Adipocyte (in vitro differentiated cells): ENCODE measurements at regions not wholly inside any gene's neighbourhood (a gene's known extent, or its start where the extent isn't known, plus 50 kb on each side); places are given as distances from the start of the nearest gene placed in this dataset.
A peak's percentile ranks its signal among the peaks of the same experiment; 100 is the strongest.

ENCODE experiments used
- DNase-seq: peaks from one replicate; pipeline ENCODE4 v3.0.0-alpha.2; 2015; ENCODE audit warnings: low read depth
- H3K27me3 ChIP-seq: replicated peaks from 2 replicates; pipeline ENCODE4 v1.7.0; 2013; ENCODE audit warnings: mild to moderate bottlenecking, low read length, moderate library complexity; ENCODE audit not compliant: control insufficient read depth, insufficient read depth
- H3K36me3 ChIP-seq: 2 replicates; pipeline ENCODE4 v1.7.0; 2013; ENCODE audit warnings: low read length, mild to moderate bottlenecking, moderate library complexity; ENCODE audit not compliant: control insufficient read depth, insufficient read depth, severe bottlenecking
- H3K4me1 ChIP-seq: 2 replicates; pipeline ENCODE4 v1.7.0; 2013; ENCODE audit warnings: mild to moderate bottlenecking, low read length, moderate library complexity; ENCODE audit not compliant: control insufficient read depth, insufficient read depth
- H3K4me3 ChIP-seq: 2 replicates; pipeline ENCODE4 v1.7.0; 2013; ENCODE audit warnings: mild to moderate bottlenecking, low read length, moderate library complexity
- H3K9ac ChIP-seq: 2 replicates; pipeline ENCODE4 v1.7.0; 2013; ENCODE audit warnings: mild to moderate bottlenecking, low read length, moderate library complexity
- H3K9me3 ChIP-seq: 2 replicates; pipeline ENCODE4 v1.7.0; 2013; ENCODE audit warnings: mild to moderate bottlenecking, low read length, moderate library complexity; ENCODE audit not compliant: control insufficient read depth

- peak; percentile 90 for DNase-seq
- Histone ChIP-seq H3K9me3 (no peaks in the 10 kb centered on the region), H3K4me1 (no peaks in the 10 kb centered on the region), H3K36me3 (no peaks in the 10 kb centered on the region), H3K9ac (no peak overlapping the region), H3K27me3 (peaks cover 32% of the 10 kb centered on the region), H3K4me3 (no peak overlapping the region)
Observed at GRCh38 chr10:28217848-28218247, 85.0 kb downstream of the MPP7 start.

DNA sequence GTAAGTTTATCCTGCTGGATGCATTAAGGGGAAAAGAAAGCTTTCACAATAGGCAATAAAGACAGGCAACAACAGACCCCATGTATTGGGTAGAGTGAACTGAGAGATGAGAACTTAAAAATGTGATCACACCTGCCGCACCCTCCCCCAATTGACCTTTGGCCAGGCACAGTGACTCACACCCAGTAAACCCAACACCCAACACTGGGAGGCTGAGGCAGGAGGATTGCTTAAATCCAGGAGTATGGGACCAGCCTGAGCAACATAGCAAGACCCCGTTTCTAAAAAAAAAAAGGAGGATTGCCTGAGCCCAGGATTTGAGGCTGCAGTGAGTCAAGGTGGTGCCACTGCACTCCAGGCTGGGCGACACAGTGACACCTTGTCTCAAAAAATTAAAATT, 86.9 kb downstream of the MPP7 start:
- no peaks in the 10 kb centered on the region for H3K4me1 ChIP-seq
- DNase-seq: no peak
- H3K27me3 ChIP-seq: peaks cover 48% of the 10 kb centered on the region
- H3K9ac ChIP-seq: no peak overlapping the region
- H3K9me3 ChIP-seq: no peaks in the 10 kb centered on the region
- H3K36me3 ChIP-seq: no peaks in the 10 kb centered on the region
- H3K4me3 ChIP-seq: no peak overlapping the region

DNA sequence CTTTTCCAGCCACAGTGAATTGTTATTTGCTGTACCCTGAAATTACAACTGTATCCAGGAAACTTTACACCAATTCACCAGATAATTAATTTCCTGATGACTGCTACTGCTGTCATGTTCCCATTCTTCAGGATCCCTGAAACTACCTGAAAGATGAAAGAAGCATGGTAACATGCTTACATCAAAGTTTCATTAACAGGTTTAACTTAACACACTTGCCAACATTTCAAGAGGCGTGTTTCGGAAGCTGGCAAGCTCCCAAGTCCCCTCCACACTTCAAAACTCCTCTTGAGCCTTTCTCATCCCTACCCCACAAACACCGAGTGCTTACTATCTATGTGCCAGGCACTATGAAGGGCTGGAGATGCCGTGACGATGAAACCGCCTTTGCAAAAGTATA, 88.6 kb downstream of the MPP7 start:
- Histone ChIP-seq H3K9me3 (no peaks in the 10 kb centered on the region), H3K4me3 (no peak overlapping the region), H3K27me3 (peaks cover 49% of the 10 kb centered on the region), H3K36me3 (no peaks in the 10 kb centered on the region), H3K4me1 (no peaks in the 10 kb centered on the region), H3K9ac (no peak overlapping the region)
- no peak for DNase-seq

- H3K36me3 ChIP-seq: no peaks in the 10 kb centered on the region
- H3K9me3 ChIP-seq: peaks cover 18% of the 10 kb centered on the region
- no peak overlapping the region for H3K4me3 ChIP-seq
- H3K9ac ChIP-seq: no peak overlapping the region
- no peaks in the 10 kb centered on the region for H3K4me1 ChIP-seq
- peaks cover 50% of the 10 kb centered on the region for H3K27me3 ChIP-seq
- DNase-seq: no peak
Observed at GRCh38 chr10:28211759-28212158, 91.1 kb downstream of the MPP7 start.

- H3K4me1 ChIP-seq: peaks cover 8% of the 10 kb centered on the region
- no peak overlapping the region for H3K4me3 ChIP-seq
- H3K9ac ChIP-seq: no peak overlapping the region
- H3K27me3 ChIP-seq: peaks cover 38% of the 10 kb centered on the region
- H3K9me3 ChIP-seq: peaks cover 28% of the 10 kb centered on the region
- H3K36me3 ChIP-seq: no peaks in the 10 kb centered on the region
- no peak for DNase-seq
Observed at GRCh38 chr10:28207799-28208198, 95.1 kb downstream of the MPP7 start.

GRCh38 chr10:28202941-28203352, 99.9 kb downstream of the MPP7 start:
- Histone ChIP-seq H3K9ac (no peak overlapping the region), H3K4me3 (no peak overlapping the region), H3K4me1 (peaks cover 11% of the 10 kb centered on the region), H3K36me3 (no peaks in the 10 kb centered on the region), H3K27me3 (peaks cover 45% of the 10 kb centered on the region), H3K9me3 (peaks cover 17% of the 10 kb centered on the region)
- DNase-seq: peak; percentile 26

GRCh38 chr10:28201410-28202400, 101.2 kb downstream of the MPP7 start:
- Histone ChIP-seq H3K4me1 (peaks cover 11% of the 10 kb centered on the region), H3K4me3 (no peak overlapping the region), H3K36me3 (no peaks in the 10 kb centered on the region), H3K9ac (no peak overlapping the region), H3K27me3 (peaks cover 51% of the 10 kb centered on the region), H3K9me3 (peaks cover 10% of the 10 kb centered on the region)
- DNase-seq: no peak

DNA sequence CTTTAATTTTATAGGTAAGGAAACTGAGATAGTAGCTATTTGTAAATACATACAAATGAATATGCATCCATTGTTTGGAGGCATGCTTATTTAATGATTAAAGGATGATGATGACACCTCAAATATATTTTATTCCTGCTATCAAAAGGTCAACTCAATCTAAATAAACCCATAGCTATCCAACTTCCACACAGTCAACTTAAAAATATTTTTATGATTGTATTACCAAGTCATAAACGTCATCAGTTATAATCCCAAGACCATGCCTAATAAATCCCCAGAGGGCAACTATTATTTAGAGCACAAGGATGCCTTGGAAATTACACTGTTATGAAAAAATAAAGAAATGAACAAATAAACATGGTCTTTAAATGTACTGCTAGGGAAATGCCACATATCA, 102.1 kb downstream of the MPP7 start:
- Histone ChIP-seq H3K27me3 (peaks cover 56% of the 10 kb centered on the region), H3K4me1 (peaks cover 11% of the 10 kb centered on the region), H3K4me3 (no peak overlapping the region), H3K9ac (no peak overlapping the region), H3K9me3 (peaks cover 5% of the 10 kb centered on the region), H3K36me3 (no peaks in the 10 kb centered on the region)
- no peak for DNase-seq

DNA sequence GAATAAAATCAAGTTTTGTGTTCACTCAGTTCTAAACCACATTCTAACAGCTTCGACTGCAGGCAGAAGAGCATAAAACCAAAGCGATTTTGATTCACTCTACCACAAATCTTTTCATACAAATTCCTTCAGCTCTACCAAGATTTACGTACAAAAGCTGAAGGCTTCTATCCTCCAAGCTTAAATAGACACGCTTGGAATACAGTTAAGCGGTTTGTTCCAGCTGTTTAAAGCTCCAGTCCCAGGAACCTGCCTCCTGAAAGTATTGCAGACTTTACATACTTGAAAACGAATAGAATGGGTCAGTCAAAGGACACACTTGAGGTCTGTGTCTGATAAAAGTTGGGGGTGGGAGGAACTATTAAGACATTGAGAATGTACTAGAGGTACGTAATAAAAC, 102.9 kb downstream of the MPP7 start:
- Histone ChIP-seq H3K4me3 (no peak overlapping the region), H3K9ac (no peak overlapping the region), H3K36me3 (no peaks in the 10 kb centered on the region), H3K9me3 (no peaks in the 10 kb centered on the region), H3K27me3 (peaks cover 53% of the 10 kb centered on the region), H3K4me1 (peaks cover 11% of the 10 kb centered on the region)
- DNase-seq: no peak

GRCh38 chr10:28190196-28190595, 112.7 kb downstream of the MPP7 start:
- Histone ChIP-seq H3K36me3 (no peaks in the 10 kb centered on the region), H3K4me1 (no peaks in the 10 kb centered on the region), H3K27me3 (peaks cover 31% of the 10 kb centered on the region), H3K9ac (no peak overlapping the region), H3K9me3 (peaks cover 2% of the 10 kb centered on the region), H3K4me3 (no peak overlapping the region)
- DNase-seq: no peak

GRCh38 chr10:28188526-28188925, 114.3 kb downstream of the MPP7 start:
- no peaks in the 10 kb centered on the region for H3K4me1 ChIP-seq

More at GRCh38 chr10:28188526-28188925, 114.3 kb downstream of the MPP7 start:
- H3K9ac ChIP-seq: no peak overlapping the region
- H3K36me3 ChIP-seq: no peaks in the 10 kb centered on the region
- no peaks in the 10 kb centered on the region for H3K9me3 ChIP-seq
- no peak overlapping the region for H3K4me3 ChIP-seq
- no peak for DNase-seq
- H3K27me3 ChIP-seq: peaks cover 22% of the 10 kb centered on the region
